ENCODE measurements at regions not wholly inside any gene's neighbourhood (a gene's known extent, or its start where the extent isn't known, plus 50 kb on each side); places are given as distances from the start of the nearest gene placed in this dataset.

GRCh38 chr2:134073023-134073422 is 180.8 kb upstream of the MGAT5 start:
- DNase-seq (ENCODE audit: low read depth in 2 of 2): peak in 1 of 2 donors; percentile 20

- DNase-seq (ENCODE audit: low read depth in 2 of 2): no peak
Observed at GRCh38 chr2:134074619-134075018, 179.3 kb upstream of the MGAT5 start.

DNA sequence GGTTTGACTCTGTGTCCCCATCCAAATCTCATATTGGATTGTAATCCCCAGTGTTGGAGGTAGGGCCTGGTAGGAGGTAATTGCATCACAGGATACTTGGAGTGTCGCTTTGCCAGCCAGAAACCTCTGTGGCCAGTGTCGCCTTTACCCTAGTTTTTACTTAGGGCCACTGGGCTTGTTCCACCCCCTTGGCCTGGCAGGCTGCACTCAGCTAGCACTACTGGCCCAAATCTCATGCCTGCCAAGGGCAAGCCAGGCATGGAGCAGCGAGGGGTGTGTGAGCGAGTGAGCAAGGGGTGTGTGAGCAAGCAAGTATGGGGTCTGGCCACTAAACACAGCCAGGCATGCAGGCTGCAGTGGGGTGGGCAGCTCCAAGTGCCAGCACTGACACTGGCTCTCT is 178.7 kb upstream of the MGAT5 start:
- DNase-seq (ENCODE audit: low read depth in 2 of 2): no peak

- no peak for DNase-seq (ENCODE audit: low read depth in 2 of 2)
Observed at GRCh38 chr2:134078354-134078753, 175.5 kb upstream of the MGAT5 start.

DNA sequence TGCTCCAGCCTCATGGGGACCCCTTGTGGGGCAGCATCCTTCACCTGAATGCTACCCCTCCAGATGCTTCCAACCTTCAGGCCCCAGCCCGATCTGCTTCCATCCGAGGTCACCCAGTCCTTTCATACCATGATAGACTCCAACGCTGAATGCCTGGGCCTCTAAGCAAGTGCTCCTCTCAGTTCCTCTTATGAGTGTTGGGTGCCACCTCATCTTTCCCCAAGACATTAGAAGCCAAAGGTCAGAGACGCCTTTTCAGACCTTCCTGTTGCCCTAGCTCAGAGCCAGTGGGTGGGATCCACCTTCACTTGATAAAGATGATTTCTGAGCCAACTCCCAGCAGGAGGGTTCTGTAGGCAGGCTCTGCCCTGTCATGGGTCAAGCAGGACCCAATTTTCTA is 174.5 kb upstream of the MGAT5 start:
- DNase-seq (ENCODE audit: low read depth in 2 of 2): no peak

GRCh38 chr2:134080386-134081089 is 173.3 kb upstream of the MGAT5 start:
- no peak for DNase-seq (ENCODE audit: low read depth in 2 of 2)

- DNase-seq (ENCODE audit: low read depth in 2 of 2): no peak
Observed at GRCh38 chr2:134081238-134081938, 172.5 kb upstream of the MGAT5 start.

GRCh38 chr2:134083548-134083947 is 170.3 kb upstream of the MGAT5 start:
- no peak for DNase-seq (ENCODE audit: low read depth in 2 of 2)

DNA sequence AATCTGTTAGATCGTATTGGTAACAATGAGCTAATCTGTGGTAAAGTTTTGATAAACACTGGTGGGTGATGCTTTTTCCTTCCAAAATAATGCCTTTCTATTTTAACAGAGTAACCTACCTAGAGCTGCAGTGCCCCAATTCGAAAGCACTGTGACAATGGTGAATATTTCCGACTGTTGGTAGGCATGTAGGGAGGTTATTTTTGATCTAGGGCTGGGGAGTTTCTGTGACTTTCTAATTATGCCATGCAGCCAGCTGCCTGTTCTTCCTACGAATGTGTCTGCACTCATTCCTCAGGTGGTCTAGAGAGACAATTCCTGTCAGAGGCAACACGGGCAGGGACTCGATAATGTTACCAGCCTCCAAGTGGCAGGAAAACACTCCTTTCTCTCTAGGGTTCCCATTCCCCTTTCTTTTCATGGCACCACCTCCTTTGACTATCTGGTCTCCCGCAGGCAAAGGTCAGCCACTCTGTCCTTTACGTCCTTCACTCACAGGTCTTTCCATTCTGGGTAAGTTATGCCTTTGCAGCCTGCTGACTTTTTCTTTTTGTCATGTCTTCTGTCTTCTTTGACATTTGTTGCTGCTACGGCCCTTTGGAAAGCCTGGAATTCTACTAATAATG is 167.2 kb upstream of the MGAT5 start:
- DNase-seq (ENCODE audit: low read depth in 2 of 2): no peak

DNA sequence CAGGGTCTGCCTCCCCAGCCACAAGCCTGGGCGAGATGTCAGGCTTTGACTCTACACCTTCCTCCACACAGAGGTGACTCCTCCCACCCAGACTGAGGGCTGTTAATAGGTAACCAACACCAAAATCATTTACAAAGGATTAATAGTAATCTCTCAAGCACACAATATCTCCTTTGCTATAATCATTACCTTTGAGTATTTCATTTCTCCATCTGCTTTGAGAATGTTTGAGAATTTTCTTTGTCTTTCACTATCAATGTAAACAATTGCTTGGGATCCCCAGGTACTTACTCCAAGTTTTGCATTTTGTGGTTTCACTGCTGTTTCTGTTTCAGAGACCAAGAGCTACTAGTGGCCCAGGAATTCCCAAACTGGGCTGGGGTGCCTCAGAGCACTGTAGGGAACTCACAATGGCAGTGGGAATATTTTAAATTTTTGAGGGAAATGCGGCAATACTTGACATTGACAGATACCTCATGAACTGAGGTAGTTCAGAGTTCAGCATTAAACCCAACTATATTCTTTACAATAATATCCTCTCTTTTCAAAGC is 166.4 kb upstream of the MGAT5 start:
- no peak for DNase-seq (ENCODE audit: low read depth in 2 of 2)

DNA sequence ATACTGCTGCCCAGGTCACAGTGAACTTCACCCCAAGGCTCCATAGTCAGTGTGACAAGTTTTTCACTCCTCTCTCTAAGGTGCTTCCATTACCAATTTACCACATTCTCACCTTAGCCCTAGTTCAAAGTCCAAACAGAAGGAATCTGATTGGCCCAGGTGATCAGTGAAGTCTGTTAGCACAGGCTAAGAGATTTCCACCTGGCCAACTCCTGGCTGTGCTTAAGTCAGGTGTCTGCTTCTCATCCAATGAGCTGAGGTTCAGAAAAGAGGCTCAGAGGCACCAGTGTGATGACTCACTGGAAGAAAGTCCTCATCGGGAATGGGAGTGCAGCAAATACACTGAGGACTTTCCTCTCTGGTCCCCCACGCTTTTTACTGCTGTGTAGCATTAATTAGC is 164.4 kb upstream of the MGAT5 start:
- DNase-seq (ENCODE audit: low read depth in 2 of 2): no peak

- no peak for DNase-seq (ENCODE audit: low read depth in 2 of 2)
Observed at GRCh38 chr2:134097740-134098139, 156.1 kb upstream of the MGAT5 start.

DNA sequence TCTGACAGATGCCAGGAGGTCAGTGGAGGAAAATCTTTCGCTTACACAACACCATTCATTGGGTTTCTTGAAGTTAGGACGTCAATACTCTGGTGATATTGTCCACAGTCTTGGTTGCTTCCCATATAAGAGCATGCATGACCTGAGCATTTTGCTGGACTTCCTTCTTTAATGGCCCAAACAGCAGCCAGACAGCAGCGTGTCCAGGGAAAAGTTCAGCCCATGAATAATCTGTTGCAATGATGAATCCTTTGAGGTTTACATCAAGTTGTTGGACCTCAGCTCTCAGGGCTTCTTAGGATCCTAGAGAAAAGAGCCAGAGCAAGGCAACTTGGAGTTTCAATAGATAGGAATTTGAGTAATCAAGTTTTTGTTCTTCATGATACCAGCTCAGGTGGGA is 155.6 kb upstream of the MGAT5 start:
- no peak for DNase-seq (ENCODE audit: low read depth in 2 of 2)

DNA sequence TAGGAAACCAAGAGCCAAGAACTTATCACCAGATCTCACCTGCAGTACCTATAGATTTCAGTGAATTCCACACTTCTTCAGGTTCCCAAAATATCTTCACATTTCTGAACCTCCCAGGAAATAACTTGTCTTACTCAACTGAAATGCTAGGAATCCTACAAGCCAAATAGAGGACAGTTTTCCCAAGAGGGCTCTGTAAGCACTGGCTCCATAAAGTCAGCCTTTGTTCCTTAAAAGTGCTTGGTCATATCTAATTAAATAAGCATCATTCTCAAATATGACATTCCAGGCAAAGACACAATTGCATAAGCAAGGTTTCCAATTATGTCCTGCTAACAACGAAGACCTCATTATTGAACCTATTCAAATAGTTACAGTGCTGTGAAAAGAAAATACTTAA is 154.6 kb upstream of the MGAT5 start:
- no peak for DNase-seq (ENCODE audit: low read depth in 2 of 2)

GRCh38 chr2:134103196-134103595 is 150.7 kb upstream of the MGAT5 start:
- DNase-seq (ENCODE audit: low read depth in 2 of 2): no peak

GRCh38 chr2:134104754-134105153 is 149.1 kb upstream of the MGAT5 start:
- DNase-seq (ENCODE audit: low read depth in 2 of 2): no peak

- no peak for DNase-seq (ENCODE audit: low read depth in 2 of 2)
Observed at GRCh38 chr2:134107402-134107801, 146.5 kb upstream of the MGAT5 start.

DNA sequence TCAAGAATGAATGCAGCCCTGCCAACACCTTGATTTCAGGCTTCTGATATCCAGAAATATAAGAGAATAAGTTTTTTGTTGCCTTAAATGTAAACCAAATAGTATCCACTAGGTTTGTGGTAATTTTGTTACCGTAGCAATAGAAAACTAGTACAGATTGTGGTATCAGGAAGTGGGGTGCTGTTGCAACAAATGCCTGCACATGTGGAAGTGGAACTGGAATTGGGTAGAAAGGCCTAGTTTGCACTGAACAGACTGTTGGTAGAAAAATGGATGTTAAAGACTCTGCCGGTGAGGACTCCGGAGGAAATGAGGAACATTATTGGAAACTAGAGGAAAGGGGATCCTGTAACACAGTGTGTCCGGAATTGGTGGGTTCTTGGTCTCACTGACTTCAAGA is 145.8 kb upstream of the MGAT5 start:
- no peak for DNase-seq (ENCODE audit: low read depth in 2 of 2)

- DNase-seq (ENCODE audit: low read depth in 2 of 2): no peak
Observed at GRCh38 chr2:134109246-134109645, 144.6 kb upstream of the MGAT5 start.

DNA sequence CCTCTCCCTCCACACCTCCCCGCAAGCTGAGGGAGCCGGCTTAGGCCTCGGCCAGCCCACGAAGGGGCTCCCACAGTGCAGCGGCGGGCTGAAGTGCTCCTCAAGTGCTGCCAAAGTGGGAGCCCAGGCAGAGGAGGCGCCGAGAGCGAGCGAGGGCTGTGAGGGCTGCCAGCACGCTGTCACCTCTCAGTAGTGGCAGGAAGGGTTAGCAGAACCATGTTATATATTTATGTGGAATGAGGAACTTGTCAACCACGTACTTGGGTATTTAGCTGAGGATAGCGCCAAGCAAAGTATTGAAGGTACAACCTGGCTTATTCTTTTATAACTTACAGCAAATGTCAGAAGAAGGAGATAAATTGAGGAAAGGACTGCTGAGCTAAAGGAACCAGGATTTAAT is 144.1 kb upstream of the MGAT5 start:
- DNase-seq (ENCODE audit: low read depth in 2 of 2): no peak

DNA sequence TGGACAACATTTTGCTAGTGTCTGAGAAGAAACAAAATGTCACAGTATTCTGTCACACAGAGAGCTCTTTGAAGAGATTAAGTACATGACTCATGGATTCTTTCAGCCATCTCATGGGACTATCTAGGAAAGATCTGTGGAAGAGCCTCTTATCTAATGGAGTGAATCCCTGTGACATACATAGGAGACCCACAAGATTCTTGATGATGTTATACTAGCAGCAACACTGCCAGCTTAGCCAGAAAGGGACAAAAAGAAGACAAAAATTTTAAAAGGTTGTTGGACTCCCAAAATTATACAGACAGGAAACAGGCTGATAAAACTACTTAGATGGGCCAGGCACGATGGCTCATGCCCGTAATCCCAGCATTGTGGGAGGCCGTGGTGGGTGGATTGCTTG is 143.3 kb upstream of the MGAT5 start:
- no peak for DNase-seq (ENCODE audit: low read depth in 2 of 2)

DNA sequence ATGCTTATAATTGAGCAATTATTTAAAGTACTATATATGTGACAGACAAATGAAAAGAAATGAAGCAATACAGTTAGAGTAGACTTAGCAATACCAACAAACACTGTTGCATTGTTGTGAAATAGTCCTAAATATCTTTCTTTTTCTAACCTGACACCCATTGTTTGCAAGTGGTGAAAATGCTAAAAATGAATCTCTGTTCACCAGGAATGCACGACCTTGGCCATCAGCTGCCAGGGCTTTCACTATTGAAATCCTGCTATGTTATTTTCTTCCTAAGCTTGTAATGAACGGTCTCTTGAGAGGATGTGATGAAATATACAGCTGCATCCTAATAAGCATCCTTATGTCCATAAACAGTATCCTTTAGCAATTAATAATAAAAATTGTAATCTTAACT is 136.2 kb upstream of the MGAT5 start:
- peak in 1 of 2 donors; percentile 28 for DNase-seq (ENCODE audit: low read depth in 2 of 2)

Data from lung microvascular endothelial cell (primary cell).